Mesenchymal stem cell (in vitro differentiated cells and primary cell): ENCODE measurements at regions not wholly inside any gene's neighbourhood (a gene's known extent, or its start where the extent isn't known, plus 50 kb on each side); places are given as distances from the start of the nearest gene placed in this dataset.

Source experiments
- DNase-seq: peaks from one replicate; pipeline ENCODE4 v3.0.0-alpha.2; 2013
- H2AFZ ChIP-seq: one replicate; pipeline ENCODE4 v1.6.1; 2013; ENCODE audit warnings: low read depth, mild to moderate bottlenecking, control low read depth, inconsistent platforms, low read length, moderate library complexity
- H2AK5ac ChIP-seq: 2 replicates; pipeline ENCODE4 v1.6.1; 2013; ENCODE audit warnings: low read length, moderate library complexity, mild to moderate bottlenecking, inconsistent platforms; ENCODE audit not compliant: severe bottlenecking
- H2BK120ac ChIP-seq: one replicate; pipeline ENCODE4 v1.6.1; 2013; ENCODE audit warnings: low read depth, mild to moderate bottlenecking, inconsistent platforms, low read length, moderate library complexity
- H2BK12ac ChIP-seq, 2 experiments: one replicate each; pipeline ENCODE4 v1.6.1; 2013; ENCODE audit warnings: inconsistent platforms in 2 of 2, low read length in 2 of 2, mild to moderate bottlenecking in 2 of 2, moderate library complexity in 2 of 2, control low read depth in 1 of 2
- H2BK15ac ChIP-seq: one replicate; pipeline ENCODE4 v1.6.1; 2013; ENCODE audit warnings: mild to moderate bottlenecking, low read depth, inconsistent platforms; ENCODE audit not compliant: poor library complexity, severe bottlenecking
- H2BK5ac ChIP-seq: 2 replicates; pipeline ENCODE4 v1.6.1; 2013; ENCODE audit warnings: low read depth, mild to moderate bottlenecking, low read length, control low read depth, inconsistent platforms; ENCODE audit not compliant: poor library complexity, severe bottlenecking
- H3K14ac ChIP-seq, 2 experiments: one replicate each; pipeline ENCODE4 v1.6.1; 2013; ENCODE audit warnings: inconsistent platforms in 2 of 2, low read length in 2 of 2, control low read depth in 1 of 2, mild to moderate bottlenecking in 1 of 2, moderate library complexity in 1 of 2
- H3K18ac ChIP-seq, 2 experiments: one replicate each; pipeline ENCODE4 v1.6.1; 2013; ENCODE audit warnings: inconsistent platforms in 2 of 2, low read length in 2 of 2, control low read depth in 1 of 2, low read depth in 1 of 2, mild to moderate bottlenecking in 1 of 2
- H3K23ac ChIP-seq, 2 experiments: one replicate each; pipeline ENCODE4 v1.6.1; 2013; ENCODE audit warnings: inconsistent platforms in 2 of 2, low read length in 2 of 2, mild to moderate bottlenecking in 2 of 2, moderate library complexity in 2 of 2, control low read depth in 1 of 2
- H3K27ac ChIP-seq: 2 replicates; pipeline ENCODE4 v1.5.1; 2013; ENCODE audit warnings: mild to moderate bottlenecking, moderate library complexity, low read length, control low read depth, inconsistent platforms; ENCODE audit not compliant: poor library complexity, severe bottlenecking
- H3K27me3 ChIP-seq, 2 experiments: 2 replicates each; pipeline versions ENCODE4 v1.6.1 to v1.7.0; 2013; ENCODE audit warnings: low read length in 2 of 2, mild to moderate bottlenecking in 2 of 2, moderate library complexity in 2 of 2, control low read depth in 1 of 2, inconsistent platforms in 1 of 2; ENCODE audit not compliant: control insufficient read depth in 1 of 2, insufficient read depth in 1 of 2
- H3K36me3 ChIP-seq, 2 experiments: 2 replicates each; pipeline versions ENCODE4 v1.6.1 to v1.7.0; 2013; ENCODE audit warnings: low read length in 2 of 2, control low read depth in 1 of 2, inconsistent platforms in 1 of 2, low read depth in 1 of 2, mild to moderate bottlenecking in 1 of 2; ENCODE audit not compliant: insufficient read depth in 2 of 2, control insufficient read depth in 1 of 2
- H3K4ac ChIP-seq, 2 experiments: one replicate each; pipeline ENCODE4 v1.6.1; 2013; ENCODE audit warnings: inconsistent platforms in 2 of 2, low read length in 2 of 2, mild to moderate bottlenecking in 2 of 2, moderate library complexity in 2 of 2, control low read depth in 1 of 2, low read depth in 1 of 2
- H3K4me1 ChIP-seq: 2 replicates; pipeline ENCODE4 v1.6.1; 2013; ENCODE audit warnings: low read depth, low read length, control low read depth; ENCODE audit not compliant: control insufficient read depth, insufficient read depth
- H3K4me2 ChIP-seq: 2 replicates; pipeline ENCODE4 v1.6.1; 2013; ENCODE audit warnings: low read length, mild to moderate bottlenecking, inconsistent platforms; ENCODE audit not compliant: poor library complexity, severe bottlenecking
- H3K4me3 ChIP-seq, 2 experiments: 2 replicates each; pipeline versions ENCODE4 v1.5.1 to v1.7.0; 2013; ENCODE audit warnings: low read length in 2 of 2, mild to moderate bottlenecking in 2 of 2, control low read depth in 1 of 2, low read depth in 1 of 2; ENCODE audit not compliant: insufficient read depth in 1 of 2
- H3K79me1 ChIP-seq: replicated peaks from 2 replicates; pipeline ENCODE4 v1.6.1; 2013; ENCODE audit warnings: mild to moderate bottlenecking, control low read depth, low read length, inconsistent platforms; ENCODE audit not compliant: poor library complexity, severe bottlenecking
- H3K9ac ChIP-seq: 2 replicates; pipeline ENCODE4 v1.7.0; 2013; ENCODE audit warnings: mild to moderate bottlenecking, low read length, moderate library complexity
- H3K9me3 ChIP-seq: 2 replicates; pipeline ENCODE4 v1.7.0; 2013; ENCODE audit warnings: mild to moderate bottlenecking, low read length; ENCODE audit not compliant: control insufficient read depth
- H4K8ac ChIP-seq: one replicate; pipeline ENCODE4 v1.6.1; 2013; ENCODE audit warnings: inconsistent platforms, mild to moderate bottlenecking, low read length, moderate library complexity
- H4K91ac ChIP-seq: one replicate; pipeline ENCODE4 v1.6.1; 2013; ENCODE audit warnings: mild to moderate bottlenecking, low read length, inconsistent platforms
- WGBS: methylation state at CpG from one replicate; pipeline ENCODE4 v1.1.7; 2013; ENCODE audit warnings: mixed read lengths; 5-methylcytosine and 5-hydroxymethylcytosine counted together

- no peak overlapping the region for H2BK120ac ChIP-seq
- no peak overlapping the region for H4K8ac ChIP-seq
- no peak overlapping the region for H2AK5ac ChIP-seq
- peaks cover 26% of the 10 kb centered on the region for H3K4me1 ChIP-seq
- no peak overlapping the region for H3K18ac ChIP-seq
- no peak overlapping the region for H4K91ac ChIP-seq
- no peak overlapping the region for H2BK5ac ChIP-seq
- H3K23ac ChIP-seq = no peak overlapping the region
- DNase-seq = no peak
- no peak overlapping the region for H2BK12ac ChIP-seq
- H3K36me3 ChIP-seq = no peaks in the 10 kb centered on the region
- H3K4me3 ChIP-seq = no peak overlapping the region
- WGBS = 98% methylated on average over 4 of the region's 4 CpGs
- no peak overlapping the region for H3K27ac ChIP-seq
- H3K14ac ChIP-seq = no peak overlapping the region
- no peak overlapping the region for H3K9ac ChIP-seq
- H3K79me1 ChIP-seq = no peaks in the 10 kb centered on the region
- H3K4ac ChIP-seq = peak overlapping the region in 1 of 2 experiments; percentile 13
- no peak overlapping the region for H2AFZ ChIP-seq
- no peak overlapping the region for H3K4me2 ChIP-seq
- H3K9me3 ChIP-seq = no peaks in the 10 kb centered on the region
- H3K27me3 ChIP-seq = no peaks in the 10 kb centered on the region
- H2BK15ac ChIP-seq = no peak overlapping the region
Observed at GRCh38 chr2:43133336-43133707, 93.1 kb downstream of the ZFP36L2 start.

GRCh38 chr2:43132683-43133301 is 93.6 kb downstream of the ZFP36L2 start:
- Histone ChIP-seq H3K36me3 (no peaks in the 10 kb centered on the region), H3K4ac (no peak overlapping the region), H4K8ac (no peak overlapping the region), H3K14ac (no peak overlapping the region), H3K18ac (peak overlapping the region in 1 of 2 experiments; percentile 46), H2BK15ac (peak overlapping the region; percentile 85), H3K23ac (no peak overlapping the region), H3K4me3 (no peak overlapping the region), H2BK120ac (no peak overlapping the region), H3K9me3 (no peaks in the 10 kb centered on the region), H3K4me1 (peaks cover 29% of the 10 kb centered on the region), H2AK5ac (no peak overlapping the region), H3K27me3 (no peaks in the 10 kb centered on the region), H3K9ac (no peak overlapping the region), H2BK12ac (no peak overlapping the region), H4K91ac (no peak overlapping the region), H2BK5ac (no peak overlapping the region), H2AFZ (no peak overlapping the region), H3K79me1 (no peaks in the 10 kb centered on the region), H3K4me2 (no peak overlapping the region), H3K27ac (no peak overlapping the region)
- WGBS = over 99% methylated on average over 10 of the region's 12 CpGs
- no peak for DNase-seq

GRCh38 chr2:43131890-43132682 is 94.3 kb downstream of the ZFP36L2 start:
- H3K79me1 ChIP-seq = no peaks in the 10 kb centered on the region
- H2BK15ac ChIP-seq = peak overlapping the region; percentile 85
- no peak overlapping the region for H3K4me2 ChIP-seq
- no peak overlapping the region for H3K27ac ChIP-seq
- no peak overlapping the region for H3K18ac ChIP-seq
- H3K36me3 ChIP-seq = no peaks in the 10 kb centered on the region
- 94% methylated on average over 9 of the region's 12 CpGs for WGBS
- peaks cover 29% of the 10 kb centered on the region for H3K4me1 ChIP-seq
- DNase-seq = no peak
- no peak overlapping the region for H3K23ac ChIP-seq
- H2AK5ac ChIP-seq = peak overlapping the region; percentile 20
- H3K4me3 ChIP-seq = no peak overlapping the region
- no peak overlapping the region for H3K9ac ChIP-seq
- H3K9me3 ChIP-seq = no peaks in the 10 kb centered on the region
- no peak overlapping the region for H3K4ac ChIP-seq
- no peaks in the 10 kb centered on the region for H3K27me3 ChIP-seq
- no peak overlapping the region for H2BK12ac ChIP-seq
- H2BK120ac ChIP-seq = no peak overlapping the region
- no peak overlapping the region for H4K8ac ChIP-seq
- no peak overlapping the region for H3K14ac ChIP-seq
- H2AFZ ChIP-seq = no peak overlapping the region
- H4K91ac ChIP-seq = no peak overlapping the region
- H2BK5ac ChIP-seq = no peak overlapping the region

- peak overlapping the region; percentile 56 to 95 for H2BK12ac ChIP-seq
- no peak overlapping the region for H3K4me2 ChIP-seq
- H3K4ac ChIP-seq = peak overlapping the region in 1 of 2 experiments; percentile 25
- H3K79me1 ChIP-seq = no peaks in the 10 kb centered on the region
- no peak overlapping the region for H3K27ac ChIP-seq
- no peak overlapping the region for H2BK120ac ChIP-seq
- H3K23ac ChIP-seq = no peak overlapping the region
- peaks cover 29% of the 10 kb centered on the region for H3K4me1 ChIP-seq
- peak overlapping the region; percentile 0 for H2AFZ ChIP-seq
- no peak overlapping the region for H4K8ac ChIP-seq
- H3K4me3 ChIP-seq = no peak overlapping the region
- H3K18ac ChIP-seq = peak overlapping the region in 1 of 2 experiments; percentile 84
- peak overlapping the region in 1 of 2 experiments; percentile 72 for H3K14ac ChIP-seq
- peak overlapping the region; percentile 55 for H2AK5ac ChIP-seq
- no peak overlapping the region for H3K9ac ChIP-seq
- H2BK15ac ChIP-seq = no peak overlapping the region
- no peaks in the 10 kb centered on the region for H3K9me3 ChIP-seq
- peak overlapping the region; percentile 58 for H4K91ac ChIP-seq
- peak; percentile 88 for DNase-seq
- H3K36me3 ChIP-seq = no peaks in the 10 kb centered on the region
- no peaks in the 10 kb centered on the region for H3K27me3 ChIP-seq
- WGBS = 53% methylated on average over 18 of the region's 18 CpGs
- H2BK5ac ChIP-seq = no peak overlapping the region
Observed at GRCh38 chr2:43131051-43131889, 95.1 kb downstream of the ZFP36L2 start.
